ENCODE measurements at regions not wholly inside any gene's neighbourhood (a gene's known extent, or its start where the extent isn't known, plus 50 kb on each side); places are given as distances from the start of the nearest gene placed in this dataset.
A peak's percentile ranks its signal among the peaks of the same experiment; 100 is the strongest.

GRCh38 chr20:63101781-63102720, 95.3 kb upstream of the BHLHE23 start (continued):
- TF ChIP-seq ZNF800 (CRISPR knock-in tag; IDR thresholded peaks at IDR 0.05) (peak; percentile 97), ZNF776 (CRISPR knock-in tag; IDR thresholded peaks at IDR 0.05) (0 out of 2 replicates have a peak, but pooled peaks have one; percentile 9), ZXDC (CRISPR knock-in tag; IDR thresholded peaks at IDR 0.05) (peak; percentile 64; the same call in 1 of the 2 replicates), ZNF589 (CRISPR knock-in tag; conservative IDR thresholded peaks at IDR 0.05) (no peak), ZNF770 (CRISPR knock-in tag; IDR thresholded peaks at IDR 0.05) (peak; percentile 39; the same call in 1 of the 2 replicates), BHLHE40 (IDR thresholded peaks at IDR 0.05; ENCODE audit: low read length) (peak; percentile 39; the same call in 1 of the 2 replicates), ZNF142 (CRISPR knock-in tag; IDR thresholded peaks at IDR 0.05) (0 out of 2 replicates have a peak, but pooled peaks have one; percentile 31), KDM2A (CRISPR knock-in tag; IDR thresholded peaks at IDR 0.05; ENCODE audit: borderline replicate concordance, low read depth) (peak; percentile 43; the same call in 1 of the 2 replicates), MIER2 (CRISPR knock-in tag; IDR thresholded peaks at IDR 0.05) (peak; percentile 19; the same call in 1 of the 2 replicates), ZFX (CRISPR knock-in tag; IDR thresholded peaks at IDR 0.05; ENCODE audit: low read depth) (peak; percentile 10), ZFP37 (CRISPR knock-in tag; IDR thresholded peaks at IDR 0.05; ENCODE audit: borderline replicate concordance) (no peak), ZFY (CRISPR knock-in tag; IDR thresholded peaks at IDR 0.05) (peak; percentile 63), RFXANK (CRISPR knock-in tag; IDR thresholded peaks at IDR 0.05) (no peak), THAP11 (CRISPR knock-in tag; IDR thresholded peaks at IDR 0.05) (no peak), ZNF768 (CRISPR knock-in tag; IDR thresholded peaks at IDR 0.05) (peak; percentile 55)

Data from HepG2 (cell line).